PC-3 (cell line): ENCODE measurements at regions not wholly inside any gene's neighbourhood (a gene's known extent, or its start where the extent isn't known, plus 50 kb on each side); places are given as distances from the start of the nearest gene placed in this dataset.

Experiments used
- ATAC-seq: fragments of 200-7000 bp; cut with Tn5 transposase; 2 replicates; pipeline ENCODE4 v1.9.1; 2020; ENCODE audit warnings: mild to moderate bottlenecking, moderate library complexity
- BruUV-seq: library from RNA; stranded (reverse); fragments of 400-500 nt; replicated peaks from 2 replicates; lab custom pipeline; 2021; lab: Mats Ljungman, UMichigan
- CTCF ChIA-PET: fragments of 300-600 bp; sonication (Branson Sonifier 250); formaldehyde crosslinking; loops from one replicate; lab custom pipeline; 2022; ENCODE audit warnings: antibody characterized with exemption; lab: Charles Lee
- POLR2A ChIA-PET: fragments of 300-600 bp; sonication (Branson Sonifier 250); formaldehyde crosslinking; loops from one replicate; lab custom pipeline; 2022; ENCODE audit warnings: antibody characterized with exemption; ENCODE audit not compliant: unreplicated experiment; lab: Charles Lee
- DNase-seq: peaks from one replicate; pipeline ENCODE4 v3.0.0-alpha.2; 2015
- H2AFZ ChIP-seq: fragments of 300-600 bp; sonication (generic); 2 replicates; pipeline ENCODE4 v1.6.0; 2016; ENCODE audit warnings: antibody characterized with exemption, low read length
- H3F3A ChIP-seq: fragments of 300-600 bp; sonication (generic); one replicate; pipeline ENCODE4 v1.6.0; 2017; ENCODE audit warnings: antibody characterized with exemption, low read length, control low read depth, mild to moderate bottlenecking; ENCODE audit not compliant: unreplicated experiment
- H3K27ac ChIP-seq: fragments of 300-600 bp; sonication (generic); 2 replicates; pipeline ENCODE4 v1.5.1; 2016; ENCODE audit warnings: mild to moderate bottlenecking, low read length
- H3K27me3 ChIP-seq: fragments of 300-600 bp; sonication (generic); 2 replicates; pipeline ENCODE4 v1.6.1; 2016; ENCODE audit warnings: low read length, mixed read lengths
- H3K36me3 ChIP-seq: fragments of 300-600 bp; sonication (generic); 2 replicates; pipeline ENCODE4 v1.6.1; 2016; ENCODE audit warnings: low read depth, mixed run types, low read length, mixed read lengths
- H3K4me1 ChIP-seq: fragments of 300-600 bp; sonication (generic); 2 replicates; pipeline ENCODE4 v1.5.1; 2016; ENCODE audit warnings: low read length; ENCODE audit not compliant: insufficient read depth
- H3K4me2 ChIP-seq: fragments of 300-600 bp; sonication (generic); 2 replicates; pipeline ENCODE4 v1.6.0; 2016; ENCODE audit warnings: low read length
- H3K4me3 ChIP-seq: fragments of 300-600 bp; sonication (generic); 2 replicates; pipeline ENCODE4 v1.5.1; 2016; ENCODE audit warnings: mild to moderate bottlenecking, low read length, mixed read lengths
- H3K79me2 ChIP-seq: fragments of 300-600 bp; sonication (generic); 2 replicates; pipeline ENCODE4 v1.6.1; 2017; ENCODE audit warnings: low read length, mixed read lengths
- H3K9ac ChIP-seq: fragments of 300-600 bp; sonication (generic); 2 replicates; pipeline ENCODE4 v1.6.0; 2016; ENCODE audit warnings: mild to moderate bottlenecking, low read length
- H3K9me2 ChIP-seq: fragments of 300-600 bp; sonication (generic); replicated peaks from 2 replicates; pipeline ENCODE4 v1.6.1; 2016; ENCODE audit warnings: mixed run types, low read length, mixed read lengths
- H3K9me3 ChIP-seq: fragments of 300-600 bp; sonication (generic); 2 replicates; pipeline ENCODE4 v1.6.1; 2016; ENCODE audit warnings: low read length, mixed read lengths
- H4K20me1 ChIP-seq: fragments of 300-600 bp; sonication (generic); 2 replicates; pipeline ENCODE4 v1.6.1; 2016; ENCODE audit warnings: low read length, mixed read lengths
- CTCF ChIP-seq: fragments of 300-600 bp; sonication (generic); conservative IDR thresholded peaks from 2 replicates; pipeline ENCODE4 v1.5.1; 2017; ENCODE audit warnings: antibody characterized with exemption, low read depth, mild to moderate bottlenecking, low read length
- EZH2 ChIP-seq: fragments of 300-600 bp; sonication (generic); IDR thresholded peaks from one replicate; pipeline ENCODE4 v1.6.1; 2017; ENCODE audit warnings: antibody characterized with exemption, mild to moderate bottlenecking, low read length; ENCODE audit not compliant: unreplicated experiment
- EZH2phosphoT487 ChIP-seq: fragments of 300-600 bp; sonication (generic); IDR thresholded peaks from 2 replicates; pipeline ENCODE4 v1.6.1; 2018; ENCODE audit warnings: mild to moderate bottlenecking, antibody characterized with exemption, low read length, borderline replicate concordance
- intact Hi-C: fragments of 100-400 bp; cut with micrococcal nuclease; formaldehyde crosslinking; loops from 2 replicates; pipeline ENCODE4 v1.9.0; 2023

- POLR2A ChIA-PET = no interaction called here
- no peak for TF ChIP-seq CTCF
- CTCF ChIA-PET = interaction anchor here (0.6 kb wide), 1 partner anchor 59 kb away, joined by 3 read pairs; no protein-coding TSS in a partner anchor
- DNase-seq = no peak
- no TSS peak for BruUV-seq
- Histone ChIP-seq H3K4me3 (no peak overlapping the region), H3K9me2 (no peaks in the 10 kb centered on the region), H3K36me3 (no peaks in the 10 kb centered on the region), H2AFZ (no peak overlapping the region), H4K20me1 (no peaks in the 10 kb centered on the region), H3K27ac (no peak overlapping the region), H3K27me3 (no peaks in the 10 kb centered on the region; the same call in 1 of the 2 replicates), H3K9ac (no peak overlapping the region), H3K4me1 (no peaks in the 10 kb centered on the region), H3K9me3 (no peaks in the 10 kb centered on the region), H3K79me2 (no peaks in the 10 kb centered on the region), H3K4me2 (no peak overlapping the region), H3F3A (no peaks in the 10 kb centered on the region)
- no peak for ATAC-seq
- intact Hi-C loops = no loop called here
Observed at GRCh38 chr17:68700421-68700820, 99.3 kb upstream of the FAM20A start.

- BruUV-seq = no TSS peak
- no peak for ATAC-seq
- POLR2A ChIA-PET = no interaction called here
Observed at GRCh38 chr17:68699936-68700335, 98.8 kb upstream of the FAM20A start.

GRCh38 chr17:68698746-68699145, 97.6 kb upstream of the FAM20A start:
- Histone ChIP-seq H3K27ac (no peak overlapping the region), H3K27me3 (no peaks in the 10 kb centered on the region; the same call in 1 of the 2 replicates), H3K4me1 (no peaks in the 10 kb centered on the region), H3K79me2 (no peaks in the 10 kb centered on the region), H3K9ac (no peak overlapping the region), H3K9me2 (no peaks in the 10 kb centered on the region), H3K4me2 (no peak overlapping the region), H3K36me3 (no peaks in the 10 kb centered on the region), H3F3A (no peaks in the 10 kb centered on the region), H4K20me1 (no peaks in the 10 kb centered on the region), H3K9me3 (no peaks in the 10 kb centered on the region), H3K4me3 (no peak overlapping the region), H2AFZ (no peak overlapping the region)
- DNase-seq (no peak), ATAC-seq (no peak)
- ChIA-PET CTCF (no interaction called here), POLR2A (no interaction called here)
- TF ChIP-seq EZH2 = no peak
- no peak for TF ChIP-seq EZH2phosphoT487
- no peak for TF ChIP-seq CTCF
- no TSS peak for BruUV-seq
- intact Hi-C loops = no loop called here

More at GRCh38 chr17:68699936-68700335, 98.8 kb upstream of the FAM20A start:
- H3K9ac ChIP-seq = no peak overlapping the region
- H3K27ac ChIP-seq = no peak overlapping the region
- H4K20me1 ChIP-seq = no peaks in the 10 kb centered on the region
- no peaks in the 10 kb centered on the region; the same call in 1 of the 2 replicates for H3K27me3 ChIP-seq
- H3K9me2 ChIP-seq = no peaks in the 10 kb centered on the region
- CTCF ChIA-PET = no interaction called here
- intact Hi-C loops = no loop called here
- H3F3A ChIP-seq = no peaks in the 10 kb centered on the region
- H3K4me1 ChIP-seq = no peaks in the 10 kb centered on the region
- H2AFZ ChIP-seq = no peak overlapping the region
- H3K9me3 ChIP-seq = no peaks in the 10 kb centered on the region
- no peak for TF ChIP-seq CTCF
- TF ChIP-seq EZH2phosphoT487 = no peak
- DNase-seq = no peak
- no peak overlapping the region for H3K4me2 ChIP-seq
- H3K79me2 ChIP-seq = no peaks in the 10 kb centered on the region
- H3K4me3 ChIP-seq = no peak overlapping the region
- no peaks in the 10 kb centered on the region for H3K36me3 ChIP-seq
